ENCODE measurements at regions not wholly inside any gene's neighbourhood (a gene's known extent, or its start where the extent isn't known, plus 50 kb on each side); places are given as distances from the start of the nearest gene placed in this dataset.

DNA sequence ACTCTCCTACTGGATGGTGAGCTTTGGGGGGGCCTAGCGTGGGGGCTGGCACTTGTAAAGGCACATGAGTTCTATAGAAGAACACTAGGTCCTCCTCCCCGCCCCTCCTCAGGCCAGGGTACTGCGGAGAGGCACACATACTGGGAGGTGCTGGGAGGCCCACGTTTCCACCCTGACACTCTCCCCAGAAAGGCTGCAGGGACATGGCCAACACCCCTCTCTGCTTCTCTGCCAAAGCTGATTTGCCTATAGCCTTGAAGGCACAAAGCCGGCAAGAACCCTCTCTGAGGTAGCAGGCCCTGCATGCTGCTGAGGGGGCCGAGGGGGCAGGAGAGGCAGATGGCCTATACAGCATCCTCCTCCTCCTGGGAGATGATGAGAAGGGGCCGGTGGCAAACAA, 112.8 kb downstream of the BUD13 start:
- no peak for DNase-seq
- Histone ChIP-seq H3K27me3 (ENCODE audit: control insufficient read depth in 2 of 2, insufficient read depth in 2 of 2, low read length in 2 of 2) (no peaks in the 10 kb centered on the region), H3K36me3 (replicated peaks in 1 of 2; ENCODE audit: control insufficient read depth in 1 of 2, insufficient read depth in 2 of 2, low read length in 2 of 2) (no peaks in the 10 kb centered on the region), H4K20me1 (ENCODE audit: insufficient read depth, low read length) (no peaks in the 10 kb centered on the region), H3K9me3 (replicated peaks in 1 of 2; ENCODE audit: control insufficient read depth in 1 of 2, insufficient read depth in 1 of 2, low read length in 2 of 2) (peaks cover 3 to 6% of the 10 kb centered on the region in 2 donors), H3K4me3 (replicated peaks in 1 of 3; ENCODE audit: low read depth in 2 of 3, low read length in 3 of 3) (no peak overlapping the region), H3K79me2 (ENCODE audit: insufficient read depth, low read length) (no peaks in the 10 kb centered on the region), H3K4me1 (ENCODE audit: control insufficient read depth in 1 of 2, insufficient read depth in 2 of 2, low read length in 2 of 2) (no peaks in the 10 kb centered on the region), H3K27ac (ENCODE audit: low read depth in 1 of 2, low read length in 2 of 2) (no peak overlapping the region), H2AFZ (ENCODE audit: insufficient read depth, low read depth, low read length, poor library complexity, severe bottlenecking) (no peak overlapping the region), H3K4me2 (replicated peaks; ENCODE audit: extremely low read depth, low read length, poor library complexity, severe bottlenecking) (no peak overlapping the region), H3K9ac (ENCODE audit: insufficient read depth, low read length, poor library complexity, severe bottlenecking) (no peak overlapping the region)
- 85% methylated on average over 4 of the region's 7 CpGs for WGBS (ENCODE audit: insufficient coverage)
- intact Hi-C loops (cut with micrococcal nuclease), result no loop called here
- Mint-ChIP-seq H3K9me3 (peaks cover 3 to 9% (median 7%) of the 10 kb centered on the region in 7 donors), H3K4me1 (no peaks in the 10 kb centered on the region), H3K27me3 (ENCODE audit: low read depth in 3 of 3) (peaks cover 6 to 8% (median 7%) of the 10 kb centered on the region in 3 donors), H3K27ac (no peak overlapping the region), H3K36me3 (no peaks in the 10 kb centered on the region), H3K4me3 (no peak overlapping the region)
- TF ChIP-seq, protein P1, sequence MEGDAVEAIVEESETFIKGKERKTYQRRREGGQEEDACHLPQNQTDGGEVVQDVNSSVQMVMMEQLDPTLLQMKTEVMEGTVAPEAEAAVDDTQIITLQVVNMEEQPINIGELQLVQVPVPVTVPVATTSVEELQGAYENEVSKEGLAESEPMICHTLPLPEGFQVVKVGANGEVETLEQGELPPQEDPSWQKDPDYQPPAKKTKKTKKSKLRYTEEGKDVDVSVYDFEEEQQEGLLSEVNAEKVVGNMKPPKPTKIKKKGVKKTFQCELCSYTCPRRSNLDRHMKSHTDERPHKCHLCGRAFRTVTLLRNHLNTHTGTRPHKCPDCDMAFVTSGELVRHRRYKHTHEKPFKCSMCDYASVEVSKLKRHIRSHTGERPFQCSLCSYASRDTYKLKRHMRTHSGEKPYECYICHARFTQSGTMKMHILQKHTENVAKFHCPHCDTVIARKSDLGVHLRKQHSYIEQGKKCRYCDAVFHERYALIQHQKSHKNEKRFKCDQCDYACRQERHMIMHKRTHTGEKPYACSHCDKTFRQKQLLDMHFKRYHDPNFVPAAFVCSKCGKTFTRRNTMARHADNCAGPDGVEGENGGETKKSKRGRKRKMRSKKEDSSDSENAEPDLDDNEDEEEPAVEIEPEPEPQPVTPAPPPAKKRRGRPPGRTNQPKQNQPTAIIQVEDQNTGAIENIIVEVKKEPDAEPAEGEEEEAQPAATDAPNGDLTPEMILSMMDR (IDR thresholded peaks at IDR 0.05), result no peak

DNA sequence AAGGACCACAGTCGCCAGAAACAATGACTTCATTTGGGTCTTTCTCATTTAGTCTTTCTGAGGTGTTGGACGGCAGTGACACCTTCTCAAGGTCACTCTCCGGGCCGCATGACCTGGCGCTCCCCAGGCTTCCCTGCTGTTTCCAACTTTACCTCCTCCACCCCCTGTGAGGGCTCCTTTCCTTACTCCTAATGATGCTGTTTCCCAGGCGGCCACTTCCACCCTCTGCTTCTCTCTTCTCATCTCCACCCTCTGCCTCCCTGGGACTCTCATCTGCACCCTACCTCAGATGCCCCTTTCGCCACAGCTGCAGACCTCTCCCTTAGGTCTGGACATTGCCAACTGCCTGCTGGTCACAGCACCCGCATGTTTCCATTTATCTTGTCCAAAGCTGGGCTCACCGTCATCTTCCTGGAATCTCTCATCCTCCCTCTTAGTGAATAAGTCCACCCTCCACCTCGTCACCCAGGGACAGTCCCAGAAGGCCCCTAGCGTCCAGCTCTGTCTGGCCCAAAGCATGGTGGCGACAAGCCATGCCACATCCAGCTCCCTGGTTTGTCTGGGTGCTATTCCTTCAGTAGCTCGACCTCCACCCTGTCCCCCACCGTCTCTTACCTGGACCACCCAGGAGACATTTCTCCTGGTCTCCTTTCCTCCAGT, 113.8 kb downstream of the BUD13 start:
- peaks cover 6 to 8% (median 7%) of the 10 kb centered on the region in 3 donors for H3K27me3 Mint-ChIP-seq (ENCODE audit: low read depth in 3 of 3)
- Histone ChIP-seq H4K20me1 (ENCODE audit: insufficient read depth, low read length) (no peaks in the 10 kb centered on the region), H2AFZ (ENCODE audit: insufficient read depth, low read depth, low read length, poor library complexity, severe bottlenecking) (no peak overlapping the region), H3K9me3 (replicated peaks in 1 of 2; ENCODE audit: control insufficient read depth in 1 of 2, insufficient read depth in 1 of 2, low read length in 2 of 2) (peaks cover 0 to 8% of the 10 kb centered on the region in 2 donors), H3K27ac (ENCODE audit: low read depth in 1 of 2, low read length in 2 of 2) (no peak overlapping the region), H3K27me3 (ENCODE audit: control insufficient read depth in 2 of 2, insufficient read depth in 2 of 2, low read length in 2 of 2) (no peaks in the 10 kb centered on the region), H3K4me3 (replicated peaks in 1 of 3; ENCODE audit: low read depth in 2 of 3, low read length in 3 of 3) (no peak overlapping the region), H3K9ac (ENCODE audit: insufficient read depth, low read length, poor library complexity, severe bottlenecking) (no peak overlapping the region), H3K79me2 (ENCODE audit: insufficient read depth, low read length) (no peaks in the 10 kb centered on the region), H3K36me3 (replicated peaks in 1 of 2; ENCODE audit: control insufficient read depth in 1 of 2, insufficient read depth in 2 of 2, low read length in 2 of 2) (no peaks in the 10 kb centered on the region), H3K4me1 (ENCODE audit: control insufficient read depth in 1 of 2, insufficient read depth in 2 of 2, low read length in 2 of 2) (no peaks in the 10 kb centered on the region), H3K4me2 (replicated peaks; ENCODE audit: extremely low read depth, low read length, poor library complexity, severe bottlenecking) (no peak overlapping the region)
- DNase-seq, result no peak
- 92% methylated on average over 14 of the region's 14 CpGs for WGBS (ENCODE audit: insufficient coverage)
- intact Hi-C loops (cut with micrococcal nuclease), result no loop called here
- H3K9me3 Mint-ChIP-seq, result peaks cover 2 to 15% (median 9%) of the 10 kb centered on the region in 7 donors
- no peaks in the 10 kb centered on the region for H3K36me3 Mint-ChIP-seq
- TF ChIP-seq, protein P1 (IDR thresholded peaks at IDR 0.05), result no peak
- no peaks in the 10 kb centered on the region for H3K4me1 Mint-ChIP-seq
- no peak overlapping the region for H3K4me3 Mint-ChIP-seq
- no peak overlapping the region for H3K27ac Mint-ChIP-seq

Measured in CD14-positive monocyte (primary cell).